ENCODE measurements at regions not wholly inside any gene's neighbourhood (a gene's known extent, or its start where the extent isn't known, plus 50 kb on each side); places are given as distances from the start of the nearest gene placed in this dataset.

GRCh38 chr6:65787787-65788186 is 80.8 kb upstream of the EYS start:
- Mint-ChIP-seq H3K4me3 (no peak overlapping the region), H3K36me3 (ENCODE audit: low read depth) (no peaks in the 10 kb centered on the region), H3K9me3 (peaks cover 22% of the 10 kb centered on the region), H3K27me3 (no peaks in the 10 kb centered on the region), H3K4me1 (ENCODE audit: low read depth) (no peaks in the 10 kb centered on the region), H3K27ac (no peak overlapping the region)
- ChIA-PET CTCF (no interaction called here), POLR2A (no interaction called here)
- Histone ChIP-seq H3K9me3 (ENCODE audit: control insufficient read depth in 1 of 2, insufficient read depth in 1 of 2, low read length in 2 of 2) (peaks cover 0 to 16% of the 10 kb centered on the region in 2 experiments), H3K4me1 (ENCODE audit: insufficient read depth, low read length) (no peaks in the 10 kb centered on the region), H3K27ac (ENCODE audit: low read depth in 1 of 2, low read length in 2 of 2) (no peak overlapping the region), H3K27me3 (ENCODE audit: control insufficient read depth in 1 of 2, insufficient read depth in 2 of 2, low read length in 2 of 2) (no peaks in the 10 kb centered on the region), H3K4me3 (ENCODE audit: low read length) (no peak overlapping the region), H3K36me3 (ENCODE audit: insufficient read depth, low read length) (no peaks in the 10 kb centered on the region)
- intact Hi-C loops (cut with DNase I, micrococcal nuclease), result no loop called here
- TF ChIP-seq CTCF (IDR thresholded peaks at IDR 0.05), result no peak
- ATAC-seq (ENCODE audit: poor library complexity) (no peak), DNase-seq (no peak)

GRCh38 chr6:65786815-65787214 is 79.8 kb upstream of the EYS start:
- no peak for DNase-seq
- Histone ChIP-seq H3K27ac (ENCODE audit: low read depth in 1 of 2, low read length in 2 of 2) (no peak overlapping the region), H3K4me3 (ENCODE audit: low read length) (no peak overlapping the region), H3K9me3 (ENCODE audit: control insufficient read depth in 1 of 2, insufficient read depth in 1 of 2, low read length in 2 of 2) (peaks cover 0 to 15% of the 10 kb centered on the region in 2 experiments), H3K4me1 (ENCODE audit: insufficient read depth, low read length) (no peaks in the 10 kb centered on the region), H3K27me3 (ENCODE audit: control insufficient read depth in 1 of 2, insufficient read depth in 2 of 2, low read length in 2 of 2) (no peaks in the 10 kb centered on the region), H3K36me3 (ENCODE audit: insufficient read depth, low read length) (no peaks in the 10 kb centered on the region)
- ATAC-seq (ENCODE audit: poor library complexity), result no peak
- CTCF ChIA-PET, result no interaction called here
- no peak overlapping the region for H3K4me3 Mint-ChIP-seq
- POLR2A ChIA-PET, result no interaction called here
- intact Hi-C loops (cut with DNase I, micrococcal nuclease), result no loop called here
- peaks cover 17% of the 10 kb centered on the region for H3K9me3 Mint-ChIP-seq
- TF ChIP-seq CTCF (IDR thresholded peaks at IDR 0.05), result no peak
- no peaks in the 10 kb centered on the region for H3K27me3 Mint-ChIP-seq
- no peak overlapping the region for H3K27ac Mint-ChIP-seq
- H3K36me3 Mint-ChIP-seq (ENCODE audit: low read depth), result no peaks in the 10 kb centered on the region
- no peaks in the 10 kb centered on the region for H3K4me1 Mint-ChIP-seq (ENCODE audit: low read depth)

- no peak for TF ChIP-seq CTCF (IDR thresholded peaks at IDR 0.05)
- Mint-ChIP-seq H3K36me3 (ENCODE audit: low read depth) (no peaks in the 10 kb centered on the region), H3K27ac (no peak overlapping the region), H3K27me3 (no peaks in the 10 kb centered on the region), H3K9me3 (peaks cover 13% of the 10 kb centered on the region), H3K4me3 (no peak overlapping the region), H3K4me1 (ENCODE audit: low read depth) (no peaks in the 10 kb centered on the region)
- no peaks in the 10 kb centered on the region for H3K4me1 ChIP-seq (ENCODE audit: insufficient read depth, low read length)
- no peaks in the 10 kb centered on the region for H3K9me3 ChIP-seq (ENCODE audit: control insufficient read depth in 1 of 2, insufficient read depth in 1 of 2, low read length in 2 of 2)
- intact Hi-C loops (cut with DNase I, micrococcal nuclease), result no loop called here
- no peaks in the 10 kb centered on the region for H3K36me3 ChIP-seq (ENCODE audit: insufficient read depth, low read length)
- ATAC-seq (ENCODE audit: poor library complexity) (no peak), DNase-seq (no peak)
- ChIA-PET POLR2A (no interaction called here), CTCF (no interaction called here)
- no peak overlapping the region for H3K27ac ChIP-seq (ENCODE audit: low read depth in 1 of 2, low read length in 2 of 2)
- H3K4me3 ChIP-seq (ENCODE audit: low read length), result no peak overlapping the region
- H3K27me3 ChIP-seq (ENCODE audit: control insufficient read depth in 1 of 2, insufficient read depth in 2 of 2, low read length in 2 of 2), result no peaks in the 10 kb centered on the region
Observed at GRCh38 chr6:65780691-65781090, 73.7 kb upstream of the EYS start.
